GM19468 (cell line): ENCODE measurements at regions not wholly inside any gene's neighbourhood (a gene's known extent, or its start where the extent isn't known, plus 50 kb on each side); places are given as distances from the start of the nearest gene placed in this dataset.

Experiments used
- ATAC-seq: cut with Tn5 transposase; IDR thresholded peaks from one replicate; pipeline ENCODE4 v1.9.1; 2021; ENCODE audit warnings: mild to moderate bottlenecking, moderate library complexity, moderate number of reproducible peaks; ENCODE audit not compliant: unreplicated experiment; ENCODE audit errors: extremely low read depth

DNA sequence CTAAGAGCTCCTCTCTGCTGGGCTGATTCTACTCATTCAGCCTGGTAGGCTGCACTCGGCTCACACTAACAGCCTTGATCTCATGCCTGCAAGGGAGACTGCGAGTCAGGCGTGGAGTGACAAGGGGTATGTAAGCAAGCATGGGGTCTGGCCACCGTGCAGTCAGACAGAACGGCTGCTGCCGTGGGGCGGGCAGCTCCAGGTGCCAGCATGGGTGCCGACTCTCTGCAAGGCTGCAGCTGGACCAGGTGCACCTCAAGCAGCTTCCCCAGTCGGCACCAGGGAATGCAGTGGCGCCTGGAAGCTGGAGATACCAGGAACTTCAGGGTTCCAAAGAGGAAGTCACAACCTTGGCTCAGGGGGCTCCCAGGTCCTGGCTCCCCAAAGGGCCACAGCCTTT is 892.3 kb downstream of the OLFM4 start:
- no peak for ATAC-seq

DNA sequence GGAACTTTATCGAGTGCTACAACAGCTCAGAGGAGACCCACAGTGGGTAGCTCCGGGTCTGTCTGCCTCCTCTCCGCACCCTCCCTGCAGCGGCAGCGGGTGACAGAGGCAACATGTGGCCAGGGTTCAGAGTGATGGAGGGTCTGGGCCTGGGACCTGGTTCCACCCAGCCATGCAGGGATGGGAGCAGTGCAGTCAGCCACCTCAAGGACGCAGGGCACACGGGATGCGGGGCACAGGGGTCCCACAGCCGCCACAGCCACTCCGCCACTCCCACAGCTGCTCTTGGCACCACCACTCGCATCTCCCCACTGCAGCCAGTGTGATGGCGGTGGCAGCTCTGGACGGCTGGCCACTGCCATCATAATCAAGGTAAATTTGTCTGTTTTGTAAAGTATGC is 892.9 kb downstream of the OLFM4 start:
- ATAC-seq = no peak

DNA sequence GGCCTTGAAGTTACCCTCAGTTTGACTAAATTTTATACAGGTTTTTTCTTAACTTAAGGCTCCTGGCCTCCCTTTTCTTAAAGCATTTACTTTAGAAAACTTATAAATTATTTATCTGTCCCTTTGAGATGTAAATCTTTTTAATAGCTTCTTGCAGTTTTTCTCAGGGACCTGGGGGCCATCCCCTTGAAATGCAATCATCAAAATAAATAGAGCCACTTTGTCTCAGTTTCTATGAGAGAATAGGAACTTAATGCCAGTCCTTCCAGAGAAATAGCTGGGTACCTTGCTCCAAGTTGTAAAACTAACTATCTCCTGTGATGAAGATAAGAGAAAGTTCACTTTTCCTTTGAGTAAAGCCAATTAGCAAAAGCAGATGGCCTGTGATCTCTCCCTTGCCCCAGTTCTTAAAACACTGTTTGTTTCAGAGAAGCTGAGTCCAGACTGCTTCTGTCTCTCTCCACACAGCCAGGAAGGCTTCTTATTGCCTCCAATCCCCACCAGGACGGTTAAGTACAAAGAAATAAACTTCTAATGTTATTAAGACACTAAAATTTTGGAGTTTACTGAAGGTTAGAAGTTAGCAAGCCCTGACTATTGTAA is 913.1 kb downstream of the OLFM4 start:
- no peak for ATAC-seq

DNA sequence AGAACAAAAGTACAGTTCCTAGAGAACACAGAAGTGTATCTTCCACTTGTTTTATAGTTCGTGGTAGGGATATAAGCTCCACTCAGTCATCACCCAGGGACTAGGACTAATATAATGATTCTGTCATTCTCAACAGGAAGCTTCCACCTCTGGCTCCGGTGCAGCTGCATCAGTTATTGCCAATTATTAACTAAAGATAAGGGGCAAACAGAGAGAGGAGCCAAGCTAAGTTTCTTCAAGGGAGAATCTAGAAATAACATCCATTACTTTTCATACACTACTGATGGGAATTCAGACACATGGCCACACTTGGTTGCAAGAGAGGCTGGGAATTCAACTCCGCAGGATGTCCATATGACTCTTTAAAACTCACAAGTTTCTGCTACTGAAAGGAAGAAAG is 917.9 kb downstream of the OLFM4 start:
- ATAC-seq = no peak

DNA sequence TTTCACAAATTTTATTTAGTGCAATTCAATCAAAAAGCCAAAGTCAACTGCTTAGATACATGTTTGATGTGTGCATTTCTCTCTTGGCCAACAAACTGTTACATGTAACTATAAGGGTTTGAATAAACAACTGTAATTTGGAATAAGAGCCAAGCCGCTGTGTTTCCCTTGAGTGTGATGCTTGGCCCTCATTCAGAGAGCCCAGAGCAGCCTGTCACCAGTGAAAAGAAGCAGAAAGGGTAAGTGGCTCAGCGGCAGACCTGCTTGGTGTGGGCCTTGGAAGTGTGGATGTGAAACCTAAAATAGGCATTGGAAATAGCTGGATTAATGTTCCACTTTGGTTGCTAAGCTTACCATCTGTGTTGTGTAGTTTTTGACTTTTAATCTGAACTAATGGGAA is 924.6 kb downstream of the OLFM4 start:
- ATAC-seq = no peak
